HG03439 (cell line): ENCODE measurements at regions not wholly inside any gene's neighbourhood (a gene's known extent, or its start where the extent isn't known, plus 50 kb on each side); places are given as distances from the start of the nearest gene placed in this dataset.
"Not testable (repeated sequence)": the region's sequence is repeated elsewhere in the genome, so short reads cannot be mapped to it uniquely, and the experiment has no call there.

Source experiments
- ATAC-seq: cut with Tn5 transposase; IDR thresholded peaks from one replicate; pipeline ENCODE4 v1.9.1; 2021; ENCODE audit warnings: mild to moderate bottlenecking, moderate library complexity; ENCODE audit not compliant: unreplicated experiment

- ATAC-seq: no peak
Observed at GRCh38 chr2:138066139-138066806, 102.0 kb downstream of the HNMT start.

DNA sequence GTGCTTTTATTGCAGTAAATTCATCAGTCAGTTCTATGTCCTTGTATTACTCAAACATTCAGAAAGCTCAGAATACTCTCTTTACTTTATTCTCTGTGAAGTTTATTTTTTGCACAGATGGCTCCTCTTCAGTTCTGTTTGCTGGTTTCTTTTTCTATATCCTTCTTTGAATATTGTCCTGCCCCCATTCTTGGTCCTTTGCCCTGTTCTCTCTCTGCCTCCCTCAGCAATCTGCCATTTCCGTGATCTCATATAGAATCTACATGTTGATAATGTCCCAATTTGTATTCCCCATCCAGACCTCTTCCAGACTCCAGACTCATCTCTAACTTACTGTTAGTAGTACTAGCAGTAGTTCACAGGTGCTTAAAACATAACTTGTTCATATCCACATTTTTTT lies 102.6 kb downstream of the HNMT start:
- ATAC-seq: no peak

DNA sequence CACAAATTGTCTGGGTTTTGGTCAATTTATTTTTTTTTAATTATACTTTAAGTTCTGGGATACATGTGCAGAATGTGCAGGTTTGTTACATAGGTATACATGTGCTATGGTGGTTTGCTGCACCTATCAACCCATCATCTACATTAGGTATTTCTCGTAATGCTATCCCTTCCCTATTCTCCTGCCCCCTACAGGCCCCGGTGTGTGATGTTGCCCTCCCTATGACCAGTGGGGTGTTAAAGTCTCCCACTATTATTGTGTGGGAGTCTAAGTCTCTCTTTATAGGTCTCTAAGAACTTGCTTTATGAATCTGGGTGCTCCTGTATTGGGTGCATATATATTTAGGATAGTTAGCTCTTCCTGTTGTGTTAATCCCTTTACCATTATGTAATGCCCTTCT lies 104.4 kb downstream of the HNMT start:
- not testable (repeated sequence) for ATAC-seq

- not testable (repeated sequence) for ATAC-seq
Observed at GRCh38 chr2:138071042-138071719, 106.9 kb downstream of the HNMT start.

GRCh38 chr2:138071720-138072719 lies 107.7 kb downstream of the HNMT start:
- ATAC-seq: no peak

GRCh38 chr2:138078153-138078552 lies 113.9 kb downstream of the HNMT start:
- no peak for ATAC-seq

GRCh38 chr2:138079976-138080375 lies 115.7 kb downstream of the HNMT start:
- ATAC-seq: no peak

DNA sequence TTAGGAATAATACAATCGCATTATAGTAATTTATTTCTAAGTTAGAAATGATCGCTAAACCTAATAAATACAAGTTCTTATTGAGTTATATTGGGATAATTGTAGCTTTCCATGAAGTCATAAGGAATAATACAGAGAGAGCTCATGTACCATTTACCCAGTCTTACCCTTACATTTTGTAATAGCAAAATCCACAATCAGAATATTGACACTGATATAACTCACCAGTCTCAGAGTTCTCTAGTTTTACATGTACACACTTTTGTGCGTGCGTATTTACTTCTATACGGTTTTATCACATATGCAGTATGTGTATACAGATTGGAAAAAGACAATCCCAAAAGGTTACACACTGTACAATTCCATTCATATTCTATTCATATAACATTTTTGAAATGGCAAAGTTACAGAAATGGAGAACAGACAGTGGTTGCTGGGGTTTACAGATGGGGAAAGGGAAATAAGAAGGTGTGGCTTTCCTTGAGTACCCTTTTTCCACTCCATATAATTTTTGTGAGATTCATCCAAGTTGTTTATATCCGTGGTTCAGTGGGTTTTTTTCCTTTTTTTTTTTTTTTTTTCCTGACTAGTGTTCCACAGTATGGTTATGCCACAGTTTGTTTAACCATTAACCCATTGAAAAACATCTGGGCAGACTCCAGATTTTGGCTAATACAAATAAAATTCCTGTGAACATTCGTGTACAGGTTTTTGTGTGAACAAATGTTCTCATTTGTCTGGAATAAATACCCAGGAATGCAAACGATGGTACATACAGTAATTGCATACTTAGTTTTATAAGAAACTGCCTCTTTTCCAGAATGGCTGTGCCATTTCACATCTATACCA lies 117.2 kb downstream of the HNMT start:
- ATAC-seq: no peak

GRCh38 chr2:138084206-138084605 lies 119.9 kb downstream of the HNMT start:
- ATAC-seq: no peak

DNA sequence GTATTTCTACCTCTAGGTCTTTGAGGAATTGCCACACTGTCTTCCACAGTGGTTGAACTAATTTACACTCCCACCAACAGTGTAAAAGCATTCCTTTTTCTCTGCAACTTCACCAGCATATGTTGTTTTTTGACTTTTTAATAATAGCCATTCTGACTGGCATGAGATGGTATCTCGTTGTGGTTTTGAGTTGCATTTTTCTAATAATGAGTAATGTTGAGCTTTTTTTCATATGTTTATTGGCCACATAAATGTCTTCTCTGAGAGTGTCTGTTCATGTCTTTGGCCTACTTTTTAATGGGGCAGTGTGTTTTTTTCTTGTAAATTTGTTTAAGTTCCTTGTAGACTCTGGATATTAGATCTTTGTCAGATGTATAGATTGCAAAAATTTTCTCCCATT lies 121.2 kb downstream of the HNMT start:
- not testable (repeated sequence) for ATAC-seq

DNA sequence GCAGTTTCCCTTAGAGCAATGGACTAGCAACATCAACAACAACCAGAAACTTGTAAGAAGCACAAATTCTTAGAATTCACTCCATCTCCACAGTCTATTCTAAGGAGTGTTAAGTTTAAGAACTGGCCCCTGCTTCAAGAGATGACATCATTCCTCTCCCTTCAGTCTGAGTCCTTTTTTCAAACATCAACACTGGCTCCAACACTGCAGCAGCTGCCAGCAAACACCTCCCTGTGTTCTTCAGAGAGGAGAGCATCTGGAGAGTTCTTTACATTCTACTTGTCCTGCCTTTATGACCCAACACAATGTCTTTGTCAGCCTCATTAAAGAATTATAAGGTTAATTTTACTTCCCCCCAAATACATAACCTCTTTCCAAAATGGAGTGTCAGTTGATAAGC lies 122.3 kb downstream of the HNMT start:
- ATAC-seq: no peak

- no peak for ATAC-seq
Observed at GRCh38 chr2:138087751-138088593, 123.7 kb downstream of the HNMT start.

- peak; percentile 83 for ATAC-seq
Observed at GRCh38 chr2:138090330-138090729, 126.1 kb downstream of the HNMT start.

DNA sequence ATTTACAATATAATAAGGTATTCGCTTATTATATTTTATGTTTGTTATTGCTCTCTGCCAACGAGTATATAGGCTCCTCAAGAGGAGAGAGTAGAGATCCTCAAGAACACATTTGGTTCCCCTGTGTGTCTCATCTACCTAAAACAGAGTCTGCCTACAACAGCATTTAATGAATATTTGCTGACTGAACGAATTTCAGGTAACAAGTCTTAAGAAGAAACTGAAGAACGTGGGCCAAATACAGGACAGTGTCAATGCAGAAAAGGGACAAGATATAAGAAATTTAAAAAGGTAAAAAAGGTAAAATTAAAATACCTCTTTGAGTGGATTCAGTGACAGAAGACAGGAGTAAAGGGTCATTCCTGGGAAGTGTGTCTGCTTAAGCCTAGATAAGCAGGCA lies 129.2 kb downstream of the HNMT start:
- no peak for ATAC-seq

- ATAC-seq: no peak
Observed at GRCh38 chr2:138094031-138094430, 129.8 kb downstream of the HNMT start.

- no peak for ATAC-seq
Observed at GRCh38 chr2:138095336-138095735, 131.1 kb downstream of the HNMT start.

GRCh38 chr2:138099288-138099687 lies 135.0 kb downstream of the HNMT start:
- ATAC-seq: not testable (repeated sequence)

GRCh38 chr2:138101718-138102117 lies 137.4 kb downstream of the HNMT start:
- no peak for ATAC-seq

- no peak for ATAC-seq
Observed at GRCh38 chr2:138102664-138103063, 138.4 kb downstream of the HNMT start.

DNA sequence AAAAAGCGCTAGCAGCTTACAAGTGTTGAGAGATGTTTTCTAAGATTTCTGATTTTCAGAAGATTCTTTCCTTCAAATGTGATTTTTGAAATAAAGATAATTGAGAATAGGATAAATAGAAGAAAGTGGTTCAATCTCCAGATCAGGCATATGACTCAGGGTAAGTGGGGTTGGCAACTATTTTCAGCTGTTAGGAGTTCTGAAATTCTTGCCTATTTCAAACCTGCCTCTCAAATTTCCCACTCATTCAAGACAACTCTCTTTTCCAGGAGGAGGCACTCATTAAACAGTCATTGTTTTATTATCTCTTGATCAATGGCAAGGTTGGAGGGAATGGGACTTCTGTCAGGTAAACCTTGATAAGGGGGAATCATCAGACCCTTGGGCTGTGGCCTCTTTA lies 138.9 kb downstream of the HNMT start:
- ATAC-seq: no peak
